GM21737 (cell line): ENCODE measurements at regions not wholly inside any gene's neighbourhood (a gene's known extent, or its start where the extent isn't known, plus 50 kb on each side); places are given as distances from the start of the nearest gene placed in this dataset.
"Not testable (repeated sequence)": the region's sequence is repeated elsewhere in the genome, so short reads cannot be mapped to it uniquely, and the experiment has no call there.

Experiments used
- ATAC-seq: cut with Tn5 transposase; IDR thresholded peaks from one replicate; pipeline ENCODE4 v1.9.1; 2021; ENCODE audit warnings: mild to moderate bottlenecking, moderate library complexity; ENCODE audit not compliant: unreplicated experiment

GRCh38 chr9:74071502-74071901 lies 425.6 kb upstream of the RORB start:
- ATAC-seq, result no peak

GRCh38 chr9:74073897-74074296 lies 423.2 kb upstream of the RORB start:
- ATAC-seq, result no peak

DNA sequence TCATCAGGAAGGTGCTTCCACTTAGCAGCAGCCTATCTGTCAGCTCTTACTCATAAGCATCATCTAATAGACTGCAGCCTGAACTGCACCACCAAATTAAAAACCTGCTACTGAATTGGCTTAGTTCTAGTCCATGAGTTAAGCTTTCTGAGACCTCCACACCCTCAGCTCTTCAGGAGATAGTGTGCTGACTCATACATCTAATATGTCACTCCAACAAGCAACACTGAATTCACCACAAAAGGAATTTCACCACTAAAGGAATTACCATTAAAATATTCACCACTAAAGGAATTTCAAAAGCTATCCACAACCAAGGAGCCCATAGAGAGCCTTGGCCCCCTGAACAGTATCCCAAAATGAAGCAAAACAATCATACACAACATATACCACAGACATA lies 418.5 kb upstream of the RORB start:
- ATAC-seq, result no peak

GRCh38 chr9:74080652-74081051 lies 416.5 kb upstream of the RORB start:
- not testable (repeated sequence) for ATAC-seq

DNA sequence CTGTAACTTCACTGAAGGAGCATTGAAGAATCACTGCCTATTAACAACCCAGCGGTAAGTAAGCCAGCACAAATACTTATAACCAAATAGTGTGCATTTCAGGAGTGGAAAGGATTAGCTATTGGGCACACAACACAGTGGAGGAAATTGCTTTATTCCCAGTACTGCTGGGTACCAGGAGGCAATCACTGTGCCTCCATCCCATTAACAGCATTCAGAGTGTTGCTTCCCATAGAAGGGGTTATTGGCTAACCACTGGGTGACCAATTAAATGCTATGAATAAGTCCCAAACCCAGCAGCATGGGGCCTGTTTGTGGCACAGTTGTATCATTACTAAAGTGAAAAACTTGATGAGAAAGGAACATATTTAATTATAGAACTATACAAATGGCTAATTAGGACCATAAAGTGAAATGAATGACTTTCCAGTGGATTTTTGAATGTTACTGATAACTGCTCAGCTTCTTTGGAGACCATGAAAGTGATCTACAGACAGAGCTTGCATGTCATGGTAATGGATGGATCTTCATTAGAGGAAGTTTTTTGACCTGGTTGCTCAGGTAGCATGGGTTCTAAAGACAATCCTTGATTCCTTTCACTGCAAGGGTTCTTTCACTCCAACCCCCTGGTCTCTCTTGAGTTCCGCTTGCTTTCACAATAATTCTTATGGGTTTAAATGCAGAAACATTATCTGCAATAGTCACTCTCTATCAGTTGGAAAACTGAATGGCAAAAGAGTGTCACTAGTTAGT lies 413.3 kb upstream of the RORB start:
- no peak for ATAC-seq

DNA sequence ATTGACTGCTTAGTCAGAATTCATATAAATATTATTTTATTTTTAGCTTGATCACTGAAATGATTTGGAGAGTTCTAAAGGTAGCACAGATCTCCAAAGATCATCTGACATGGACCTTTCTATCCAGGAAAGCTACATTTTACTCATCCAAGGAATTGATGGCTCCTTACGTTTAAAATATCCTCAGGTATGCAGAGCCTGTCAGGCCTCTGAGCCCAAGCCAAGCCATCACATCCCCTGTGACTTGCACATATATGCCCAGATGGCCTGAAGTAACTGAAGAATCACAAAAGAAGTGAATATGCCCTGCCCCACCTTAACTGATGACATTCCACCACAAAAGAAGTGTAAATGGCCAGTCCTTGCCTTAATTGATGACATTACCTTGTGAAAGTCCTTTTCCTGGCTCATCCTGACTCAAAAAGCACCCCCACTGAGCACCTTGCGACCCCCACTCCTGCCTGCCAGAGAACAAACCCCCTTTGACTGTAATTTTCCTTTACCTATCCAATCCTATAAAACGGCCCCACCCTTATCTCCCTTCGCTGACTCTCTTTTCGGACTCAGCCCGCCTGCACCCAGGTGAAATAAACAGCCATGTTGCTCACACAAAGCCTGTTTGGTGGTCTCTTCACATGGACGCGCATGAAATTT lies 411.6 kb upstream of the RORB start:
- ATAC-seq, result not testable (repeated sequence)

GRCh38 chr9:74090921-74091320 lies 406.2 kb upstream of the RORB start:
- not testable (repeated sequence) for ATAC-seq

- no peak for ATAC-seq
Observed at GRCh38 chr9:74092491-74092834, 404.7 kb upstream of the RORB start.

DNA sequence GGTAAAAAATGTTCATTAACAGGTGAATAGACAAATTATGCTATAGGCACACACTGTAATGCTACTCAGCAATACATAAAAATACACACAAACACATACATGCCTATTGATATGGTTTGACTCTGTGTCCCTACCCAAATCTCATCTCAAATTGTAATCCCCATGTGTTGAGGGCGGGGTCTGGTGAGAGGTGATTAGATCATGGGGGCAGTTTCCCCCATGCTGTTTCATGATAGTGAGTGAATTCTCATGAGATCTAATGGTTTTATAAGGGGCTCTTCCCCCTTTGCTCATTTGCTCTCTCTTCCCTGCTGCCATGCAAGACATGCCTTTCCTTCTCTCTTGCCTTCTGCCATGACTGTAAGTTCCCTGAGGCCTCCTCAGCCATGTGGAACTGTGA lies 403.1 kb upstream of the RORB start:
- ATAC-seq, result not testable (repeated sequence)

GRCh38 chr9:74094766-74095165 lies 402.4 kb upstream of the RORB start:
- ATAC-seq, result no peak

- no peak for ATAC-seq
Observed at GRCh38 chr9:74095925-74096324, 401.2 kb upstream of the RORB start.

DNA sequence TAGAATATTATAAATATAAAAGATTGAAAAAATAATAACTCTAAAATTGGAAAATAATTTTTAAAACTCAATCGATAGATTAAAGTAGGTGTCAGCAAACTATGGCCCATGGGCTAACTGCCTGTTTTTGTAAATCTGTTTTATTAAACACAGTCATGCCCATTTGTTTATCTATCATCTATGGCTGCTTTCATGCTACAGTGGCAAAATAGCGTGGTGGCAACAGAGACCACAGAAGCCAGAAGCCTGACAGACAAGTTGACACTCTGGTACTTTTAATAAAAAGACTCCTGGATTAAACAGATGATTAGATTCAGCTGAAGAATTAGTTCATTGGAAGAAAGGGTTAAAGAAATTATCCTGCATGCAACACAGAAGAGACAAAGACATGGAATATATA lies 400.7 kb upstream of the RORB start:
- ATAC-seq, result no peak

DNA sequence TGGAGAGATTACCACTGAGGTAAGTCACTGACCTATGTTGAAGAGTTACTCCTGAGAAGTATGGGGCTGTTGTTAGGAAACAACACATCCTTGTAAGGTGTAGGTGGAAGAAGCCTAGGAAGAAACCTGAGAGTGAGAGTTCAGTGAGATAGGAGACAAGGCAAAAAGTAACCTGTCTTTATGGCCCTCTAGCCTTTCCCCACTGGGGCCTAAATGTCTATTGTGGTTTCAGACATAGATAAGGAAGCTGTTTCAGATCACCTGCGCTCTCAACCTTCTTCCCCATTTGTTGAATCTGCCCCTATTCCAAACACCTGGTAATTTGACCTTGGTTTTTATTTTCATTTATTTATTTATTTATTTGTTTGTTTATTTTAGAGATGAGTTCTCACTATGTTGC lies 397.1 kb upstream of the RORB start:
- no peak for ATAC-seq

GRCh38 chr9:74102148-74102547 lies 395.0 kb upstream of the RORB start:
- not testable (repeated sequence) for ATAC-seq

DNA sequence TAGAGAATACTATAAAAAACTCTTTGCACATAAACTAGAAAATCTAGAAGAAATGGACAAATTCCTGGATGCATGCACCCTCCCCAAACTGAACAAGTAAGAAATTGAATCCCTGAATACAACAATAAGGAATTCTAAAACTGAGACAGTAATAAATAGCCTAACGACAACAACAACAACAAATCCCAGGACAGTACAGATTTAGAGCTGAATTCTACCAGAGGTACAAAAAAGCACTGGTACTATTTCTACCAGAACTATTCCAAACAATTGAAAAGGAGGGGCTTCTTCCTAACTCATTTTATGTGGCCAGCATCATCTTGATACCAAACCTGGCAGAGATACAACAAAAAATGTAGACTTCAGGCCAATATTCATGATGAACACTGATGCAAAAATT lies 394.4 kb upstream of the RORB start:
- ATAC-seq, result no peak

DNA sequence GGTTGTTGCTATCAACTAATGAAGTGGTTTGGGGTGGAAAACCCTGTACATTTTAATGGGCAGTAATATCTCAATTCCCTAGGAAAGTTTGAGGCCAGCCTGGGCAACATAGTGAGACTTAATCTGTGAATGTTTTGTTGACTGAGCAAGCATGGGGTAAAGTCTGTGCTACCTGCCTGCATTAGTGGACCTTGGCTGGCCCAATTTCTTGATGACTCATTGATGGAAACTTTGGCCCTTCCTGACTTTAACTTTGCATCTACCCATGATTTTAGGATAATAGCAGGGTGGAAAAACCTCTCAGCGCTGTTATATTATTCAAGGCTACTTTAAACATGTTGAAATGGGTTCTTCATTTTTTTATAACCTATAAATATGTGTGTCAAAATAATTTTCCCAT lies 389.4 kb upstream of the RORB start:
- no peak for ATAC-seq

GRCh38 chr9:74115976-74116375 lies 381.2 kb upstream of the RORB start:
- ATAC-seq, result no peak

GRCh38 chr9:74117151-74117550 lies 380.0 kb upstream of the RORB start:
- no peak for ATAC-seq

GRCh38 chr9:74117731-74118130 lies 379.4 kb upstream of the RORB start:
- no peak for ATAC-seq

DNA sequence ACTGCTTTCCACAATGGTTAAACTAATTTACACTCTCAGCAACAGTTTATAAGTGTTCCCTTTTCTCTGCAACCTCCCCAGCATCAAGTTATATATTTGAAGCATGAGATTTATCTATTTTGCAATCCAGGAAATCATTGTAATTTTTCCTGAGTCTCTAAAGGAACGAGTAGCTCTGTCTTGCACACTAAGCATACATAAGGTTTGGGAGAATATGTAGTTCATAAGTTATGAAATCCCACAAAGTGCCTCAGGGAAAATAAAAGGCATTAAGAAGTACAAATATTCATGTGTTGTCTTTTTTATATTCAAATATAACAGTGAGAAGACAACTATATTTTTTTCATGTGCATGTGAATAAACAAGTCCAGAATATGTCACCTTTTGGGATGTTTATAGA lies 377.1 kb upstream of the RORB start:
- no peak for ATAC-seq

GRCh38 chr9:74120470-74120869 lies 376.7 kb upstream of the RORB start:
- no peak for ATAC-seq

- no peak for ATAC-seq
Observed at GRCh38 chr9:74122216-74122615, 374.9 kb upstream of the RORB start.

DNA sequence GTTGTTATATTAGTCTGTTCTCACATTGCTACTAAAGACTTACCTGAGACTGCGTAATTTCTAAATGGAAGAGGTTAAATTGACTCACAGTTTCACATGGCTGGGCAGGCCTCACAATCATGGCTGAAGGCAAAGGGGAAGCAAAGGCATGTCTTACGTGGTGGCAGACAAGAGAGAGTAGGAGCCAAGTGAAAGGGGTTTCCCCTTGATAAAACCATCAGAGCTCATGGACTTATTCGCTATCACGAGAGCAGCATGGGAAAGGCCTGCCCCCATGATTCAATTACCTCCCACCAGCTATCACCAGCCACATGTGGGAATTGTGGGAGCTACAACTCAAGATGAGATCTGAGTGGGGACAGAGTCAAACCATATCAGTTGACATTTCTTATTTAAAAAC lies 374.5 kb upstream of the RORB start:
- ATAC-seq, result no peak
